ENCODE measurements at regions not wholly inside any gene's neighbourhood (a gene's known extent, or its start where the extent isn't known, plus 50 kb on each side); places are given as distances from the start of the nearest gene placed in this dataset.

DNA sequence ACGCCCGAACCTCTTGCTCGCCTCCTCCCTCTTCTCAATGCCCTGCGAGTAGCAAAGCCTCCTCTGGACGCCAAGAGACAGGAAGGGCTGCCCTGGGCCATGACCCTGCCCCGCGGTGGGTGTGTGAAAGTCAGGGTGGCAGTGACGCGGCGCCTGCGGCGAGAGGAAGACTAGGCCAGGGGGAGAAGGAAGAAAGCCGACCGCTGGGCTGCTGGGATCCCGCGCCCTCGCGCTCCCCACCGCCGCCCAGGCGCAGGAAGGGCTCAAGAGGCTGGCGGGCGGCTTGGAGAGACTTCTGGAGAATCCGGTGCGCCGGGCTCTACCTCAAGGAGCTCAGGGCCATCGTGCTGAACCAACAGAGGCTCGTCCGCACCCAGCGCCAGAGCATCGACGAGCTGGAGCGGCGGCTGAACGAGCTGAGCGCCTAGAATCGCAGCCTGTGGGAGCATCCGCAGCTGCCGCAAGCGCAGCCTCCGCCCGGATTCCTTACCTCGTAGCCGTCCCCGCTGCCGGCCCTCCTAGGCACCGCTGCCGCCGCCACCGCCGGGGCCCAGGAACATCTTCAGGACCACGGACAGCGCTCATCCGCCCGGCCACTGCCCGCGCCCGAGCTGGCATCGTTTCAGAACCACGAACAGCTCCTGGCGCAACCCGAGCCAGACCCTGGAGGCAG lies 105.0 kb upstream of the PRB2 start:
- H3K9me3 ChIP-seq (ENCODE audit: control insufficient read depth in 4 of 4, low read length in 3 of 4), result no peaks in the 10 kb centered on the region
- no peaks in the 10 kb centered on the region for H3K27me3 ChIP-seq (ENCODE audit: control insufficient read depth in 4 of 4, insufficient read depth in 4 of 4, low read length in 3 of 4)
- H3K27ac ChIP-seq (ENCODE audit: low read depth in 1 of 2, low read length in 2 of 2), result no peak overlapping the region
- peak; percentile 85 for DNase-seq (ENCODE audit: low spot score)
- H3K4me1 ChIP-seq (ENCODE audit: control insufficient read depth in 4 of 4, insufficient read depth in 4 of 4, low read length in 3 of 4), result peaks cover 0 to 7% (median 0%) of the 10 kb centered on the region in 4 donors
- no peak overlapping the region for H3K9ac ChIP-seq (ENCODE audit: low read depth in 1 of 2, low read length in 2 of 2)
- 11% methylated on average over 62 of the region's 62 CpGs for WGBS
- no peaks in the 10 kb centered on the region for H3K36me3 ChIP-seq (ENCODE audit: control insufficient read depth in 4 of 4, insufficient read depth in 3 of 4, low read depth in 1 of 4, low read length in 3 of 4)
- no peak overlapping the region for H3K4me3 ChIP-seq (ENCODE audit: low read depth in 1 of 3, low read length in 3 of 3)
- TF ChIP-seq, protein P1, sequence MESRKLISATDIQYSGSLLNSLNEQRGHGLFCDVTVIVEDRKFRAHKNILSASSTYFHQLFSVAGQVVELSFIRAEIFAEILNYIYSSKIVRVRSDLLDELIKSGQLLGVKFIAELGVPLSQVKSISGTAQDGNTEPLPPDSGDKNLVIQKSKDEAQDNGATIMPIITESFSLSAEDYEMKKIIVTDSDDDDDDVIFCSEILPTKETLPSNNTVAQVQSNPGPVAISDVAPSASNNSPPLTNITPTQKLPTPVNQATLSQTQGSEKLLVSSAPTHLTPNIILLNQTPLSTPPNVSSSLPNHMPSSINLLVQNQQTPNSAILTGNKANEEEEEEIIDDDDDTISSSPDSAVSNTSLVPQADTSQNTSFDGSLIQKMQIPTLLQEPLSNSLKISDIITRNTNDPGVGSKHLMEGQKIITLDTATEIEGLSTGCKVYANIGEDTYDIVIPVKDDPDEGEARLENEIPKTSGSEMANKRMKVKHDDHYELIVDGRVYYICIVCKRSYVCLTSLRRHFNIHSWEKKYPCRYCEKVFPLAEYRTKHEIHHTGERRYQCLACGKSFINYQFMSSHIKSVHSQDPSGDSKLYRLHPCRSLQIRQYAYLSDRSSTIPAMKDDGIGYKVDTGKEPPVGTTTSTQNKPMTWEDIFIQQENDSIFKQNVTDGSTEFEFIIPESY (IDR thresholded peaks at IDR 0.05), result no peak
- TF ChIP-seq, protein P2, sequence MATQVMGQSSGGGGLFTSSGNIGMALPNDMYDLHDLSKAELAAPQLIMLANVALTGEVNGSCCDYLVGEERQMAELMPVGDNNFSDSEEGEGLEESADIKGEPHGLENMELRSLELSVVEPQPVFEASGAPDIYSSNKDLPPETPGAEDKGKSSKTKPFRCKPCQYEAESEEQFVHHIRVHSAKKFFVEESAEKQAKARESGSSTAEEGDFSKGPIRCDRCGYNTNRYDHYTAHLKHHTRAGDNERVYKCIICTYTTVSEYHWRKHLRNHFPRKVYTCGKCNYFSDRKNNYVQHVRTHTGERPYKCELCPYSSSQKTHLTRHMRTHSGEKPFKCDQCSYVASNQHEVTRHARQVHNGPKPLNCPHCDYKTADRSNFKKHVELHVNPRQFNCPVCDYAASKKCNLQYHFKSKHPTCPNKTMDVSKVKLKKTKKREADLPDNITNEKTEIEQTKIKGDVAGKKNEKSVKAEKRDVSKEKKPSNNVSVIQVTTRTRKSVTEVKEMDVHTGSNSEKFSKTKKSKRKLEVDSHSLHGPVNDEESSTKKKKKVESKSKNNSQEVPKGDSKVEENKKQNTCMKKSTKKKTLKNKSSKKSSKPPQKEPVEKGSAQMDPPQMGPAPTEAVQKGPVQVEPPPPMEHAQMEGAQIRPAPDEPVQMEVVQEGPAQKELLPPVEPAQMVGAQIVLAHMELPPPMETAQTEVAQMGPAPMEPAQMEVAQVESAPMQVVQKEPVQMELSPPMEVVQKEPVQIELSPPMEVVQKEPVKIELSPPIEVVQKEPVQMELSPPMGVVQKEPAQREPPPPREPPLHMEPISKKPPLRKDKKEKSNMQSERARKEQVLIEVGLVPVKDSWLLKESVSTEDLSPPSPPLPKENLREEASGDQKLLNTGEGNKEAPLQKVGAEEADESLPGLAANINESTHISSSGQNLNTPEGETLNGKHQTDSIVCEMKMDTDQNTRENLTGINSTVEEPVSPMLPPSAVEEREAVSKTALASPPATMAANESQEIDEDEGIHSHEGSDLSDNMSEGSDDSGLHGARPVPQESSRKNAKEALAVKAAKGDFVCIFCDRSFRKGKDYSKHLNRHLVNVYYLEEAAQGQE (IDR thresholded peaks at IDR 0.05), result peak; percentile 100

GRCh38 chr12:11500861-11501230 lies 105.5 kb upstream of the PRB2 start:
- peaks cover 0 to 7% (median 0%) of the 10 kb centered on the region in 4 donors for H3K4me1 ChIP-seq (ENCODE audit: control insufficient read depth in 4 of 4, insufficient read depth in 4 of 4, low read length in 3 of 4)
- H3K4me3 ChIP-seq (ENCODE audit: low read depth in 1 of 3, low read length in 3 of 3), result no peak overlapping the region
- no peak overlapping the region for H3K9ac ChIP-seq (ENCODE audit: low read depth in 1 of 2, low read length in 2 of 2)
- no peaks in the 10 kb centered on the region for H3K9me3 ChIP-seq (ENCODE audit: control insufficient read depth in 4 of 4, low read length in 3 of 4)
- TF ChIP-seq HNF4G (IDR thresholded peaks at IDR 0.05) (no peak), NR2F2 (IDR thresholded peaks at IDR 0.05) (no peak), GABPA (IDR thresholded peaks at IDR 0.05 in 1 of 2, conservative IDR thresholded peaks at IDR 0.05 in 1 of 2) (no peak), RXRA (IDR thresholded peaks at IDR 0.05) (no peak), YY1 (IDR thresholded peaks at IDR 0.05) (no peak), JUND (IDR thresholded peaks at IDR 0.05) (no peak), HNF4A (conservative IDR thresholded peaks at IDR 0.05) (no peak), RAD21 (IDR thresholded peaks at IDR 0.05) (no peak), MAX (IDR thresholded peaks at IDR 0.05) (no peak)
- TF ChIP-seq, protein P3, sequence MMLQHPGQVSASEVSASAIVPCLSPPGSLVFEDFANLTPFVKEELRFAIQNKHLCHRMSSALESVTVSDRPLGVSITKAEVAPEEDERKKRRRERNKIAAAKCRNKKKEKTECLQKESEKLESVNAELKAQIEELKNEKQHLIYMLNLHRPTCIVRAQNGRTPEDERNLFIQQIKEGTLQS (IDR thresholded peaks at IDR 0.05), result no peak
- TF ChIP-seq, protein P1 (IDR thresholded peaks at IDR 0.05), result no peak
- H3K27me3 ChIP-seq (ENCODE audit: control insufficient read depth in 4 of 4, insufficient read depth in 4 of 4, low read length in 3 of 4), result no peaks in the 10 kb centered on the region
- 28% methylated on average over 14 of the region's 14 CpGs for WGBS
- no peak overlapping the region for H3K27ac ChIP-seq (ENCODE audit: low read depth in 1 of 2, low read length in 2 of 2)
- no peaks in the 10 kb centered on the region for H3K36me3 ChIP-seq (ENCODE audit: control insufficient read depth in 4 of 4, insufficient read depth in 3 of 4, low read depth in 1 of 4, low read length in 3 of 4)
- DNase-seq (ENCODE audit: low spot score), result no peak
